ENCODE measurements at regions not wholly inside any gene's neighbourhood (a gene's known extent, or its start where the extent isn't known, plus 50 kb on each side); places are given as distances from the start of the nearest gene placed in this dataset.

- no peak for TF ChIP-seq CTCF (IDR thresholded peaks at IDR 0.05 in 2 of 3, conservative IDR thresholded peaks at IDR 0.05 in 1 of 3; ENCODE audit: control insufficient read depth in 2 of 3, extremely low read depth in 1 of 3, insufficient read depth in 1 of 3, low read depth in 3 of 3, low read length in 3 of 3)
Observed at GRCh38 chr20:48307277-48307676, 520.5 kb downstream of the PREX1 start (continued).

- Histone ChIP-seq H3K79me2 (ENCODE audit: control insufficient read depth, insufficient read depth, low read length) (no peaks in the 10 kb centered on the region), H3K27me3 (replicated peaks in 1 of 2; ENCODE audit: control insufficient read depth in 2 of 2, insufficient read depth in 2 of 2, low read length in 1 of 2) (no peaks in the 10 kb centered on the region; a peak in 1 of 4 replicates), H4K20me1 (ENCODE audit: control insufficient read depth, insufficient read depth) (no peaks in the 10 kb centered on the region), H3K4me3 (no peak overlapping the region), H3K4me2 (ENCODE audit: control insufficient read depth, insufficient read depth) (no peak overlapping the region), H3K27ac (ENCODE audit: control insufficient read depth, insufficient read depth) (no peak overlapping the region), H3K9me3 (replicated peaks; ENCODE audit: control insufficient read depth, insufficient read depth, low read length) (no peaks in the 10 kb centered on the region), H3K36me3 (ENCODE audit: control insufficient read depth in 2 of 2, insufficient read depth in 2 of 2, low read length in 1 of 2) (no peaks in the 10 kb centered on the region), H3K4me1 (ENCODE audit: control insufficient read depth, insufficient read depth, low read length) (no peaks in the 10 kb centered on the region), H3K9ac (ENCODE audit: control insufficient read depth, insufficient read depth, low read length) (no peak overlapping the region), H2AFZ (ENCODE audit: control insufficient read depth, low read depth, low read length) (no peak overlapping the region)
- POLR2A ChIA-PET: no interaction called here
- BruUV-seq (replicated peaks): no TSS peak
- SMC1A ChIA-PET (ENCODE audit: uncharacterized antibody, unreplicated experiment): interaction anchor here (1.1 to 1.3 kb wide), 3 partner anchors 16 to 376 kb away, joined by 3 read pairs; no protein-coding TSS in a partner anchor
- in situ Hi-C loops (cut with MboI): no loop called here
- RAD21 ChIA-PET (ENCODE audit: unreplicated experiment): no interaction called here
- DNase-seq (ENCODE audit: low read depth, low spot score) (no peak), ATAC-seq (no peak), FAIRE-seq (no peak)
- CTCF ChIA-PET: interaction anchor here (1.0 kb wide), 1 partner anchor 11 kb away, joined by 3 read pairs; no protein-coding TSS in a partner anchor
- 15% methylated on average over 4 of the region's 4 CpGs for WGBS (ENCODE audit: insufficient coverage, insufficient replicate concordance, low lambda C conversion rate, missing lambda C conversion rate)
- intact Hi-C loops (cut with micrococcal nuclease; ENCODE audit: unreplicated experiment): no loop called here
- TF ChIP-seq ESRRA (IDR thresholded peaks at IDR 0.05; ENCODE audit: low read length) (no peak), PBX3 (IDR thresholded peaks at IDR 0.05; ENCODE audit: insufficient replicate concordance, low read depth, low read length) (no peak), BHLHE40 (IDR thresholded peaks at IDR 0.05; ENCODE audit: borderline replicate concordance in 1 of 2, low read depth in 2 of 2, low read length in 1 of 2) (no peak), FOXK2 (IDR thresholded peaks at IDR 0.05) (no peak), IKZF1 (conservative IDR thresholded peaks at IDR 0.05) (no peak), CUX1 (IDR thresholded peaks at IDR 0.05; ENCODE audit: insufficient replicate concordance, low read depth, low read length) (no peak), E2F4 (IDR thresholded peaks at IDR 0.05; ENCODE audit: low read depth, low read length) (no peak), GATAD2B (conservative IDR thresholded peaks at IDR 0.05; ENCODE audit: low read depth) (no peak), RUNX3 (IDR thresholded peaks at IDR 0.05; ENCODE audit: low read length) (no peak)
Observed at GRCh38 chr20:48302844-48303542, 517.7 kb upstream of the SULF2 start.
